ENCODE measurements at regions not wholly inside any gene's neighbourhood (a gene's known extent, or its start where the extent isn't known, plus 50 kb on each side); places are given as distances from the start of the nearest gene placed in this dataset.

DNA sequence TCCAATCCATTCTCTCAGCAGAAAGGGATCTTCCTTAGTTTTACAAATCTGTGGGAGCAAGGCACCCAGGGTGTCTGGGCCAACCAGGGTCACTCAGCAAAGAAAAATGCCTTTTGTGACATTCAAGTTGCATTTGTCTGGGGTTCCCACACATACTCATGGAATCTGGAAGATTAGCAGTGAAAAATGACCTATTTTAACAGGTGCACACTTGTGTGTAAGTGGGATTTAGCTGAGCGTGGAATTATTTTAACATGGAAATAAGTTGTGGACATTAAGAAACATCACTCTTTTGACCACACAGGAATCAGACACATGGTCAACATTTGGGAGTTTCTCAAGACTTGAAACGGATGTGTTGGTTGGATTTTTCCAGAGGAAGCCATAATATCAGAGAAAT, 234.9 kb downstream of the OPA1 start:
- Mint-ChIP-seq H3K4me1 (no peaks in the 10 kb centered on the region), H3K36me3 (ENCODE audit: insufficient read depth) (no peaks in the 10 kb centered on the region), H3K9me3 (no peaks in the 10 kb centered on the region), H3K27ac (ENCODE audit: low read depth) (no peak overlapping the region), H3K27me3 (peaks cover 15% of the 10 kb centered on the region), H3K4me3 (no peak overlapping the region)
- ATAC-seq (replicated peaks; ENCODE audit: extremely low read depth, poor library complexity, severe bottlenecking) (no peak), DNase-seq (ENCODE audit: low spot score in 2 of 2) (no peak)

DNA sequence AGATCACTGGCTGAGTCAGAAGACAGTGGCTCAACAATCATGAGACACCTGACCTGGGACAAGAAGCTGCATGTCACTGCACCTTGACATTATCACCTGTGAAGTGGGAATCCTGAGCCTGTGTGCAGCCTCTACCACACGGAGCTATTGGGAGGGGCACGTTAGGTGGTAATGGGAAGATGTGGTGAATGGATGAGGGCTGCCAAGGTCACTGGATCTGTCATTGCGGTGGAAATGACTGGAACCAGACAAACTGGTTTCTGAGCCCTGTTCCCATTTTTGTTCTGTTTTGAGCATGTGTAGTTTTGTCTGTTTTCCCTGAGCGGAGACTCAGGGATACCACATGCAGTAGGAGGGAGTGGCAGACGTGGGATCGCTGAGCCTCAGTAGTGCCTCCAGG, 235.5 kb downstream of the OPA1 start:
- no peak for DNase-seq (ENCODE audit: low spot score in 2 of 2)
- Mint-ChIP-seq H3K9me3 (no peaks in the 10 kb centered on the region), H3K36me3 (ENCODE audit: insufficient read depth) (no peaks in the 10 kb centered on the region), H3K27ac (ENCODE audit: low read depth) (no peak overlapping the region), H3K27me3 (peaks cover 21% of the 10 kb centered on the region), H3K4me3 (no peak overlapping the region), H3K4me1 (no peaks in the 10 kb centered on the region)
- no peak for ATAC-seq (replicated peaks; ENCODE audit: extremely low read depth, poor library complexity, severe bottlenecking)

DNA sequence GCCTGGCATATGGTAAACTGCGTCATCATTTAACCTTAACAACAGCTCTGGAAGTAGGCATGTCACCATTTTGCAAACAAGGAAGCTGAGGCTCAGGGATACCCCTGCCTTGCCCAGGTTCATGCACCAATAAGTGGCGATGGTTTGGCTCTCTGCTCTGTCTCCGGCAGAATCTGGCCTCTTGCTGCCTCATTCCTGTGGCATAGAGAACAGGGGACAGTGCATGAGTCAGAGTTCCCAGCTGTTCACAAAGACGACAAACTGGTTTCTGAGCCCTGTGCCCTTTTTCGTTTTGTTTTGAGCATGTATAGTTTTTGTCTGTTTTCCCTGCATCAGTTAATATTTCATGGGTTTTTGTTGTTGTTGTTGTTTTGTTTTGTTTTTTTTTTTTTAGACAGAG, 236.8 kb downstream of the OPA1 start:
- no peak for ATAC-seq (replicated peaks; ENCODE audit: extremely low read depth, poor library complexity, severe bottlenecking)
- no peak for DNase-seq (ENCODE audit: low spot score in 2 of 2)
- H3K4me3 Mint-ChIP-seq: no peak overlapping the region
- no peaks in the 10 kb centered on the region for H3K9me3 Mint-ChIP-seq
- no peaks in the 10 kb centered on the region for H3K4me1 Mint-ChIP-seq
- no peaks in the 10 kb centered on the region for H3K36me3 Mint-ChIP-seq (ENCODE audit: insufficient read depth)
- peaks cover 30% of the 10 kb centered on the region for H3K27me3 Mint-ChIP-seq
- no peak overlapping the region for H3K27ac Mint-ChIP-seq (ENCODE audit: low read depth)

DNA sequence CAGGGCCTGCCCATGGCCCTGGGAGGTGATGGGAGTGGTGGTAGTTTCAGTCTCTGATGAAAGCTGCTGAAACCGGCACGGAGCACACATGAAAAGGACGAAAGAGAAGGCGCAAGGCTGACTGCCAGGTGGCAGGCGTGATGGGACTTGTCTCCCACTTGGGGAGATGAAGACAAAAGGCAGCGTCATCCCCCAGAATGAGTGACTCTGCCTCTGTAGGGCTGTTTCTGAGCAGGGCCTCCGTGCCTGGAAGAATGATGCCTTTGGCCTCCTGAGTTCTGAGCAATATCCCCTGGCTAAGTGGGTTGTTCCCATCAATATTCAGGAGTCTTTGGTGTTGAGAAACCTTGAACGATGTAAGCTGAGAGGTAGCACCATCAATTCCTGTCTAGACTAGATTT, 237.8 kb downstream of the OPA1 start:
- H3K4me3 Mint-ChIP-seq: no peak overlapping the region
- ATAC-seq (replicated peaks; ENCODE audit: extremely low read depth, poor library complexity, severe bottlenecking) (no peak), DNase-seq (ENCODE audit: low spot score in 2 of 2) (no peak)
- no peaks in the 10 kb centered on the region for H3K9me3 Mint-ChIP-seq
- no peaks in the 10 kb centered on the region for H3K4me1 Mint-ChIP-seq
- H3K36me3 Mint-ChIP-seq (ENCODE audit: insufficient read depth): no peaks in the 10 kb centered on the region
- no peak overlapping the region for H3K27ac Mint-ChIP-seq (ENCODE audit: low read depth)
- peaks cover 29% of the 10 kb centered on the region for H3K27me3 Mint-ChIP-seq

DNA sequence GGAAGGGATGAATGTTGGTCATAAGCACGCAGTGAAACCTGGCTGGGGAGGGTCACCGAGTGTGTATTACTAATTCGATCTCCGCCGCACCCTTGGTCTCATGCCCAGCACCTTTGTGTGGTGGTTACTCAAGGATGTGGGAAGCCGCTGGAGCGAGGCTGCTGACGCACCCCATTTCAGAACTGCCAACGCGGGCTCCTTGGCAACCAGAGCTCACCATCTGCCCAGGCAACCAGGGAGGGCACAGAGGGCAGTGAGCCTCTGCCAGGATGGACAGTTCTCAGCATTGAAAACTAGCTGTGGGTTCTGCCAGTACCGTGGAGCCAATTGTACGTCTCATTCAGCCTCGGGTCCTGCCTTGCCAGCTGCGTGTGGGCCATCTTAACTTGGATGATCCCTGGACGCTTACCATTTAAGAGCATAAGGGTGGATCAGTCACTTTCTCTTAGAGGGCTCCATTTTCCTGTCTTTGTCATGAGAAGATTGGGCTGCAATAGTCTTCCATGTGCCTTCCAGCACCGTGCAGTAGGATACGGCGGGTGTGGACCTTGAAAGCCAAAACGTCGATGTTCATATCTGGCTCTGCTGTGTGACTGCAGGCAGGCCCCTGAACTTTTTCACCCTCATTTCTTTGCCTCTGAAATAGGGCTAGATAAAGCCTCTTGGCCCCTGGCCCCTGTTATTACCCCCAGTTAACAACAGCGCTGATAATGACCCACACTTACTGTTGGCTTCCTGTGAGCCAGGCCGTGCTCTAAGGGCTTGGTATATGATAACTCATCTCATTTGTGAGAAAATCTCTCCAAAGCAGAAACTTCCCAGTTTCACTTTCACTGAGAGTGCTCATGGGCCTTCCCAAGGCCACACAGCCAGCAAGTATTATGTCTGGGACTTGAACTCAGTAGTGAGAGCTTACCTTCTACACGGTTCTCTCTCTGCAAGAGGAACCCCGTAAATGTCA, 238.8 kb downstream of the OPA1 start:
- peaks cover 29% of the 10 kb centered on the region for H3K27me3 Mint-ChIP-seq
- ATAC-seq (replicated peaks; ENCODE audit: extremely low read depth, poor library complexity, severe bottlenecking) (no peak), DNase-seq (ENCODE audit: low spot score in 2 of 2) (no peak)
- H3K27ac Mint-ChIP-seq (ENCODE audit: low read depth): no peak overlapping the region
- H3K4me1 Mint-ChIP-seq: no peaks in the 10 kb centered on the region
- no peaks in the 10 kb centered on the region for H3K9me3 Mint-ChIP-seq
- H3K4me3 Mint-ChIP-seq: no peak overlapping the region
- no peaks in the 10 kb centered on the region for H3K36me3 Mint-ChIP-seq (ENCODE audit: insufficient read depth)

DNA sequence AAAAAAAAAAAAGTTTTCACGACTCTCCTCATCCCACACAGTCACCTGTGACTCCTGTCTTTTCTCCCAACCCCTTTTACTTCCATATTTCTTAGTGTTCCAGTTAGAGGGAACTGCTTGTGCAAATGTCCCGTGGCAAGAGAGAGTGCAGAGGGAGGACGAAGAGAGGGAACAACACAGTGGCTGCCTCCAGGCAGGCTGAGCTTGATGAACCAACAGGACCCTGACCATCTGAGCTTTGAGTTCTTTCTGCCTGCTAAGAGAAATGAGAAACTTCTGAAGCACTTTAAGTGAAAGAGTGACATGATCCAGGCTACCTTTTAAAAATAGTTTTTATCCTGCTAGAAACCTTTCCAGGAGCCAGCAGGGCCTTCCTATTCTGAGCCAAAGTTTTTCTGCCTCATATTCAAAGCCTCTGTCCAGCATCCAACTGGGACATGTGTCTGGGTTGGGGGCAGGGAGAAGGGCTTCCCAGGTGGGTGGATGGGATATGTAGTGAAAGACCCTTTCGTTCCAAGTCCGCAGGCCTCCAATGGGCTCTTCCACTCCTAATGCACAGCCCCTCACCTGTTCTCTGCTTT, 239.9 kb downstream of the OPA1 start:
- Mint-ChIP-seq H3K4me1 (no peaks in the 10 kb centered on the region), H3K27me3 (peaks cover 29% of the 10 kb centered on the region), H3K27ac (ENCODE audit: low read depth) (no peak overlapping the region), H3K4me3 (no peak overlapping the region), H3K9me3 (no peaks in the 10 kb centered on the region), H3K36me3 (ENCODE audit: insufficient read depth) (no peaks in the 10 kb centered on the region)
- ATAC-seq (replicated peaks; ENCODE audit: extremely low read depth, poor library complexity, severe bottlenecking) (no peak), DNase-seq (ENCODE audit: low spot score in 2 of 2) (no peak)

DNA sequence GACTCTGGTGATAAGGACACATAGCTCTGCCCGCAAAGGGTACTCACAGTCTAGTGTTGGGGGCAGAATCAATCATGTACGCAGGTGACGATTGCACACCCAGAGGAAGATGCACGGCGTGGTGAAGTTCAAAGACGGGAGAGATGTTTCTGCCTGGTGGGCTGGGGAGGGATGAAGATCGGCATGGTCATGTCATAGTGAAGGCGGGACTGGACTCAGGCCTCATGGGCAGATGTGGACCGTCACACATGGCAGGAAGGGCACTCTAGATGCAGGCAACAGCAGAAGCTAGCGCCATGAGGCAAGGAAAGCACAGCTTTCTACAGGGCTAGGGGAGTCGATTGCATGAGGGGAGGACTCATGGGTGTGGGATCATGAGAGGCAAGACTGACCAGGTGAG, 240.6 kb downstream of the OPA1 start:
- no peak for ATAC-seq (replicated peaks; ENCODE audit: extremely low read depth, poor library complexity, severe bottlenecking)
- no peaks in the 10 kb centered on the region for H3K36me3 Mint-ChIP-seq (ENCODE audit: insufficient read depth)
- H3K4me1 Mint-ChIP-seq: no peaks in the 10 kb centered on the region
- H3K4me3 Mint-ChIP-seq: no peak overlapping the region
- no peaks in the 10 kb centered on the region for H3K9me3 Mint-ChIP-seq
- H3K27ac Mint-ChIP-seq (ENCODE audit: low read depth): no peak overlapping the region
- DNase-seq (ENCODE audit: low spot score in 2 of 2): no peak
- peaks cover 31% of the 10 kb centered on the region for H3K27me3 Mint-ChIP-seq

DNA sequence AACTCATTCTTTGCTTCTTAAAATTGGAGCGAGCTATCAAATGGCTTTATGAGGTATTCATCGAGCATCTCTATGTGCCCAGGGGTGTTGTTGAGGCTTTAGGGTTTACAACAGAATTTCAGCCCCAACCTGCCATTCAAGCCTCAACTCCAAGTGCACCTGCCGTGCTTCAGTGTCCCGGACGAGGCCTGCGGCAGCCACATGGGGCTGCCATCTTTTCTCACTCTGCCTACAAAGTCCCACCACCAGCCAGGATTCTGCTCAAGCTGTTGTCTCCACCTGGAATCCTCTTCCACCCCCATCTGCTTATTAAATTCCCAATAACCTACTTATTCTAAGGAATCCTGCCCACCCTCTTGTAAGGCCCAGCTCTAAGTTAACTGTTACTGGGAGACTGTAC, 242.4 kb downstream of the OPA1 start:
- H3K27ac Mint-ChIP-seq (ENCODE audit: low read depth): no peak overlapping the region
- H3K27me3 Mint-ChIP-seq: peaks cover 46% of the 10 kb centered on the region
- H3K9me3 Mint-ChIP-seq: no peaks in the 10 kb centered on the region
- no peak overlapping the region for H3K4me3 Mint-ChIP-seq
- DNase-seq (ENCODE audit: low spot score in 2 of 2) (no peak), ATAC-seq (replicated peaks; ENCODE audit: extremely low read depth, poor library complexity, severe bottlenecking) (no peak)
- H3K4me1 Mint-ChIP-seq: no peaks in the 10 kb centered on the region
- no peaks in the 10 kb centered on the region for H3K36me3 Mint-ChIP-seq (ENCODE audit: insufficient read depth)

DNA sequence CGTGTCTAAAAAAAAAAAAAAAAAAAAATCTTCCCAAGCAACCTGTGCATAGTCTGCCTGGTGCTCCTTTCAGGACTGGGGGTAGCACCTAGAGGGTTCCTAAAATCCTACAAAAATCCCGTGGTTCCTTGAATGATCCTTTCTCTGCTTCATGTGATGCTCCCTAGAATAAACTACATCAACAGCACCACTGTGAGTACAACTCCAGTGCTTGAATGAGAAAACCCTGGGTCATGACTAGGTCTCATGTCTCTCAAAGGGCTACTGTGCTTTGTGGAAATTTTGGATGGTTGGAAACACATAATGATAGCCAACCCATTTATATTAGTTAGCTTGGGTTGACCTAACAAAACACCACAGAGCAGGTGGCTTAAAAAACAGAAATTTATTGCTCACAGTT, 243.5 kb downstream of the OPA1 start:
- no peaks in the 10 kb centered on the region for H3K9me3 Mint-ChIP-seq
- H3K4me1 Mint-ChIP-seq: no peaks in the 10 kb centered on the region
- DNase-seq (ENCODE audit: low spot score in 2 of 2): no peak
- no peaks in the 10 kb centered on the region for H3K36me3 Mint-ChIP-seq (ENCODE audit: insufficient read depth)
- no peak for ATAC-seq (replicated peaks; ENCODE audit: extremely low read depth, poor library complexity, severe bottlenecking)
- H3K4me3 Mint-ChIP-seq: no peak overlapping the region
- H3K27ac Mint-ChIP-seq (ENCODE audit: low read depth): no peak overlapping the region
- peaks cover 57% of the 10 kb centered on the region for H3K27me3 Mint-ChIP-seq

DNA sequence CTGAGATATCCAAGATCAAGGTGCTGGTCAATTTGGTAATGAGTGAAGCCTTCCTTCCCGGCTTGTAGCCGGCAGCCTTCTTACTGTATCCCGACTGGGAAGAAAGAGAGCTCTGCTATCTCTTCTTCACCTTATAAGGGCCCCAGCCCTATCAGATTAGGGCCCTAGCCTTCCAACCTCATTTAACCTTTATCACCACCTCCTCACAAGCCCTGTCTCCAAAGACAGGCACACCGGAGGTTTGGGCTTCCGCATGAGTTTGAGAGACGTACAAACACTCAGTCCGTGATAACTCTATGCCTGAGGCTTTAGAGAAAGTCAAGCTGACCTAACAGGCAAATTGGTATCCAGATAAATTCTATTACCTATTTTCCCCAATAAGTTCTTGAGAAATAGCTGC, 243.9 kb downstream of the OPA1 start:
- H3K27ac Mint-ChIP-seq (ENCODE audit: low read depth): no peak overlapping the region

DNA sequence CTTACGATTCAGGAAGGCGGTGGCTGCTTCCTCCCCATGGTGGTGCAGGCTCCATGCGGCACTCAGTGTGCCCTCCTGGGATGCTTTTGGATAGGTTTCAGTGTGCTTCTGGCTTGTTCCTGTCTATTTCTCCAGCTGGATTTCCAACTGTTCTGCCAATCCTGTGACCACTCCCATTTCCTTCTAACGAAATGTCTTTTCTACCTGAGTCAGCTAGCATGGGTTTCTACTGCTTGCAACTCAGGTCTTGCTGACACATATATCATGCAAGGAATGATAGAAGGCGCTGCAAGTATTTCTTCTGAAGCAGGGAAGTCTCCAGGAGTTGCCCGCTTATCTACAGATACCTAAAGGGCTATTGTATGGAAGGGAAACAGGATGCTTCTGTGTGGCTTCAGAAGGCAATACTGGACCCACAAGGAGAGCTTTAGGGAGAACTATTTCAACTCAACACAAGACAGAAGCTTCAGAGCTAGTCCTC, 244.4 kb downstream of the OPA1 start:
- no peak overlapping the region for H3K4me3 Mint-ChIP-seq
- no peaks in the 10 kb centered on the region for H3K9me3 Mint-ChIP-seq
- H3K27me3 Mint-ChIP-seq: peaks cover 65% of the 10 kb centered on the region
- DNase-seq (ENCODE audit: low spot score in 2 of 2) (no peak), ATAC-seq (replicated peaks; ENCODE audit: extremely low read depth, poor library complexity, severe bottlenecking) (no peak)
- no peaks in the 10 kb centered on the region for H3K4me1 Mint-ChIP-seq
- no peaks in the 10 kb centered on the region for H3K36me3 Mint-ChIP-seq (ENCODE audit: insufficient read depth)
- no peak overlapping the region for H3K27ac Mint-ChIP-seq (ENCODE audit: low read depth)

More for the DNA sequence above, 243.9 kb downstream of the OPA1 start:
- Mint-ChIP-seq H3K27me3 (peaks cover 61% of the 10 kb centered on the region), H3K4me3 (no peak overlapping the region), H3K4me1 (no peaks in the 10 kb centered on the region), H3K9me3 (no peaks in the 10 kb centered on the region), H3K36me3 (ENCODE audit: insufficient read depth) (no peaks in the 10 kb centered on the region)
- no peak for DNase-seq (ENCODE audit: low spot score in 2 of 2)
- no peak for ATAC-seq (replicated peaks; ENCODE audit: extremely low read depth, poor library complexity, severe bottlenecking)

DNA sequence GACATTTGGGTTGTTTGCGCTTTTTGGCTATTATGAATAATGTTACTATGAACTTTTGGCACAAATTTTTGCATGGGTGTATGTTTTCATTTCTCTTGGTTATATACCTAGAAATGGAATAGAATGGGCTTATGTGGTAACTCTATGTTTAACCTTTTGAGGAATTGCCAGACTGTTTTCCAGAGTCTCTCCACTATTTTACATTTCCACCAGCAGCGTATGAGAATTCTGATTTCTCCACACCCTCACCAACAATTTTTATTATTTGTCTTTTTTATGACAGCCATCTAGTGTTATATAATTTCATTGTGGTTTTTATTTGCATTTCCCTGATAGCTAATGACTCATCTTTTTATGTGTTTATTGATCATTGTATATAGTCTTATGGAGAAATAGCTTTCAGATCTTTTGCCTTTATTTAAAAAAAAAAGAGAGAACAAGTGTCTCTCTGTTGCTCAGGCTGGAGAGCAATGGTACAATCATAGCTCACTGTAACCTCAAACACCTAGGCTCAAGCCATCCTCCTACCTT, 247.2 kb downstream of the OPA1 start:
- Mint-ChIP-seq H3K27ac (ENCODE audit: low read depth) (no peak overlapping the region), H3K9me3 (no peaks in the 10 kb centered on the region), H3K27me3 (peaks cover 42% of the 10 kb centered on the region), H3K36me3 (ENCODE audit: insufficient read depth) (no peaks in the 10 kb centered on the region), H3K4me1 (no peaks in the 10 kb centered on the region), H3K4me3 (no peak overlapping the region)
- ATAC-seq (replicated peaks; ENCODE audit: extremely low read depth, poor library complexity, severe bottlenecking): no peak
- DNase-seq (ENCODE audit: low spot score in 2 of 2): no peak

DNA sequence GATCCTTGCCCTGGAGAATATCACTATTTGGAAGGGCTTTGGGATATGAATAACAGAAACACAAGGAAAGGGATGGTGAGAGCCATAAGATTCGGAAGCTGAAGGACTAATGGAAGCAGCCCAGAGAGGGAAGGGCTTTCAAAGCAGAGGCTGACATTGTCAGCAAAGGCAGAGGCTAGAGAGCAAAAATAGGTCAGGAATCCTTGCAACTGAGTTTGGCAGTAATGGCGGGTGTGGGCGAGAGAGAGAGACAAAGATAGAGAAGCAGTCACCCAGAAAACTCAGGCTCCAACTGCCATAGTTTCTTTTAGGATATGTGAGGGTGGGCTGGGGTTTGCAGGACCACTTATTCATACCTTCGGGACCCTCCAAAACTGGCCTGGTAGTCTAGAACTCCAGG, 248.6 kb downstream of the OPA1 start:
- H3K36me3 Mint-ChIP-seq (ENCODE audit: insufficient read depth): no peaks in the 10 kb centered on the region
- H3K27ac Mint-ChIP-seq (ENCODE audit: low read depth): no peak overlapping the region
- H3K4me3 Mint-ChIP-seq: no peak overlapping the region
- ATAC-seq (replicated peaks; ENCODE audit: extremely low read depth, poor library complexity, severe bottlenecking): no peak
- DNase-seq (ENCODE audit: low spot score in 2 of 2): no peak
- H3K27me3 Mint-ChIP-seq: peaks cover 50% of the 10 kb centered on the region
- H3K9me3 Mint-ChIP-seq: no peaks in the 10 kb centered on the region
- no peaks in the 10 kb centered on the region for H3K4me1 Mint-ChIP-seq

Data from central memory CD8-positive, alpha-beta T cell (primary cell).